GM18867 (cell line): ENCODE measurements at regions not wholly inside any gene's neighbourhood (a gene's known extent, or its start where the extent isn't known, plus 50 kb on each side); places are given as distances from the start of the nearest gene placed in this dataset.

ENCODE experiments used
- ATAC-seq: cut with Tn5 transposase; IDR thresholded peaks from one replicate; pipeline ENCODE4 v1.9.1; 2021; ENCODE audit warnings: mild to moderate bottlenecking, moderate library complexity; ENCODE audit not compliant: unreplicated experiment

DNA sequence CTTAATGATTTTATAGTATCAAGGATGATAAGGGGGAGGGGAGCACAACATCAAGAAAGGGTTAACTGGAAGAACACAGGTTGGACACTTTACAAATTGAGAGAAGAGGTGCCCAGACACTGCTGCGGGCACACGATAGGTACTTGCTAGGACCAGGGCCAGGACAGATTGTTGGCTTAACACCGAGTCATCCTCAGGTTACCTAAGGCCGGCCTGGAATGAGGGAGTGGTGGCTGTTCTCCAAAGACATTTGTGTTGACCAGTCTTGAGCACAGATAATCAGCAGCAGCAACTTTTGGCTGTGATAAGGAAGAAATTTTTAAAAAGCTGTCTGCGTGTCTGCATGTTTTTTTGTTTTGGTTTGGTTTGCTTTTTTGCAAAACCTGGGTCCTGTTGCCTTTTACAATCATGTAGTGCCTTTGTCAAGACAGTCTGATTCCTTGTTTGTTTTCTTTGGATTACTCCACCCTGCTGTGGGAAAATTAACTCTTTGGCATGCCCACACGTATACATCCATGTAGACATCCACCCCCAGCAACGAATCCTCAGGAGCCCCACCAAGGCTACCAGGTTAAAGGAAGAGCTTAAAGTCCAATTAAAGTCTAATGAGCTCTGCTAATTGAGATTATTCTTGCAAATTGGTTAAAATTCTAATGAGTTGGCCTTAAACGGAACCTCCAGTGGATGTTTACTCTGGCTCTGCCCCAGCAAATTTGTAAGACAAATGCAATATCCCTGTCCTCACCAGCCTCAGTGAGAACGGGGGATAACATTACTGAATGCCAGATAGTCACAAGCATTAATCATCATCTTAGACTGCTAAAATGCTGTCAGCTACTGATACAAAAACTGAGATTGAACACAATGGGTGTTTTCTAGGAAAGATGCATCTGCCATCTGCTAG is 382.3 kb downstream of the ACTL7B start:
- ATAC-seq = no peak

DNA sequence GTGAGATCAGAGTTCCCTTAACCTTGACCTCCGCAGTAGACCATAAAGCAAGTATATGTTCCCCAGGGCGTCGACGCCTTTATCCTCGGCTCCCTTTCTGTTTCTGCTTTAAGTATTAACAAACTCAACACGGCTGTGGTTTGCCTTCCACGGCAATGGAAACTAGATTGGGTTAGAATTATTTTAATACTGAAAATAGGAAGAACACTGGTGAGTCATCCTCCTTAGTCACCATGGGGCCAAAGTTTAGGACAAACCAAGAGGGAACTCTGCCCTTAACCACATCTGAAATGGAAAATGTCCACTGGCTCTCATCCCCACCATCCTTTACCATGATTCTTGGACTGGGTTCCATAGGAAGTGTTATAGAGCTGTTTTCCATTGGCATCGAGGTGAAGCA is 386.1 kb downstream of the ACTL7B start:
- no peak for ATAC-seq

DNA sequence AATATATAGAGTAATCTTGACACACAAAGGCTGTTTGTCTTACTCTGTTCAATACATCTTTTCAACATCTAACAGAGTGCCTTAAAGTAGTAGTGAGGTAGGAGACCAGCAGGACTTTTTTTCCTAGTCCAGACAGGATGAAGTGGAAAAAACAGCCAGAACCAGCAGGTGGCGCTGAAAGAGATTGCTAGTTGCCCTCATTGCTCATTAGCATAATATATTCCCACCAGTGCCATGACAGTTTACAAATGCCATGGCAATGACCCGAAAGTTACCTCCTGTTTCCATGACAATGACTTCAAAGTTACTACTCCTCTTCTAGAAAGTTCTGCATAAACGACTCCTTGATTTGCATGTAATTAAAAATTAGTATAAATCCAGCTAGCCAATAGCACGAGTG is 387.4 kb downstream of the ACTL7B start:
- ATAC-seq = peak; percentile 69

DNA sequence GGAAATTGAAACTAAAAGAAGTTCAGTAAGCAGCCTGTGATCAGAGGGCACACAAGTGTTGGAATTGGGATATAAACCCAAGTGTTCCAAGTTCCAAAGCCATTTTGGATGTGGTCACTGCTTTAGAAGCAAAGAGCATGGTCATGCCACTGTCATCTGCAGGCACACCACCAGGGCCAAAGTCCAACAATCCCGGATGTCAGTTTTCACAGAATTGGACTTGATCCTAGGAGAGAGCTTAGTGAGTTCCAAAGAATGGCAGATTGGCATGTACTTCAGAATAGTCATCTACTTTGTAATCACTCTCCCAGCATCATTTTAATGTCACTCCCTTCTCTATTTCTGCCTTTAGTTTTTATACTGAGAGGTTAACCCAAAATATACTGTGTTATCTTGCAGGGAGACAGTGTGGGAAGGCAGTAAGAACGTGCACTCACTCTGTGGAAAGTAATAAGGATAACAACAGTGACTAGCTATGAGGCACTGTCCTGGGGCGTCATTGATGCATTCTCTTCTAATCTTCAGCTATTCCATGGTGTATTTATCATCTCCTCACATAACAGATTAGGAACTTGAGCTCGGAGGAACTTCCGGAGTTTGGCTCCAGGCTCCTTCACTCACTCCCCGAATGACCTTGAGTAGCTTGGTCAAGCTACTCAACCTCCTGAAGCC is 388.0 kb downstream of the ACTL7B start:
- no peak for ATAC-seq

DNA sequence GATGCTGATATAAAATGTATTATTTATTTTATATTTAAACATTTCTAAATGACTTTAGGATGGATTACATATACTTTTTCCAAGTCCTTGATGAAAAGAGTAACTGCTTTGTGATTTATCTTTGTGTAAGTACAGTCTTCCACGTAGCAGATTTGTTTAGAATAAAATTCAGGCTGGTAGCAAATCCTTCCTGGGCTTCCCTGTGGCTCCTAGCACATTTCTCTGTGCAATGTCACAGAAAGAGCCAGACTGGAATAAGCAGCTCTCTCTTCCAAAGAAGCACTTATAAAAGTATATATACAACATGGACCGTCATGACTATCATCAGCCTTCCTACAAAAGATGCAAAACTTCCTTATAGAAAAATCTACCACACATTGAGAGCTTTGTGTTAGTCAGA is 388.6 kb downstream of the ACTL7B start:
- ATAC-seq = no peak

DNA sequence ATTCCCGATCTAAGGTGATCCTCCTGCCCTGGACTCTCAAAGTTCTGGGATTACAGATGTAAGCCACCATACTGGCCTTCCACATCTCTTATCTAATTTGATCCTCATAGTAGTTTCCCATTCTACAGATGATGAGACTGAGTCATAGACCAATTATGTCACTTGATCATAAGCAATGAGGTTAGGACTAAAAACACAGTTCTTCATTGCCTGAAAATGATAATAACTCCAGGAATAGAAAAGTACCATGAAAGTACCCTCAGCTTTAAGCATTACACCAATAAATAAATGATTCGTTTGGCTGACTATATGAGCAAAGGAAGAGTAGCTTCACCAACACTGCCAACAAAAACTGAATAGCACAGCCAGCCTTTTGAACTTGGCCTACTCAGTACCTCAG is 389.5 kb downstream of the ACTL7B start:
- no peak for ATAC-seq

DNA sequence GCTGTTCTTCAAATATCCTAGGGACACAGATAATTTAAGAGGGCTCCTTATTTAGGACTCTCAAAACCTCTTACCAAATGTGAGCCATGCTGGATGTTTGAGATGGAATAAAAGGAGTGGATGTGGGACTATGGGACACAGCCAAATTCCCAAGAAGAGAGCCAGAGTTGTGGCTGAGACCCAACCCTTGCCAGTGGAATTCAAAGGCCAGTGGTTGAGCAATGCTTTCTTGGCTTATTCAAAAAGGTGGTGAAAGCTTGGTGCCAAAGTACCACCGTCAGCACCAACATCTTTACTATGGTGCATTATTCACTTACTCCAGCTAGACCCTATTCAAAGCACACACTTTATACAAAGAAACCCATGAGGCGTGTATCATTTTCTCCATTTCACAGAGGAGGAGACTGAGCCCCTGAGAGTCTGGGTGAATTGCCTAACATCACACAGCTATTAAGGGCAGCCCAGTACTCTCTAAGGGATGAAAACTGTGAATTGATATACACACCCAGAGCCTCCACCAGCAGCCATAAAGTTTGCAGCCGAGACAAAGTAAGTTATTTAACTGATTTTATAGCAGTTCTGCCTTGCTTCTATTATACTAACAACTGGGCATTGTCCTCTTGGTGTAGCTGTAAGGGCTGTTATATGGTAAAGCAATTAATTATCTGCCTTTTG is 391.7 kb downstream of the ACTL7B start:
- no peak for ATAC-seq

DNA sequence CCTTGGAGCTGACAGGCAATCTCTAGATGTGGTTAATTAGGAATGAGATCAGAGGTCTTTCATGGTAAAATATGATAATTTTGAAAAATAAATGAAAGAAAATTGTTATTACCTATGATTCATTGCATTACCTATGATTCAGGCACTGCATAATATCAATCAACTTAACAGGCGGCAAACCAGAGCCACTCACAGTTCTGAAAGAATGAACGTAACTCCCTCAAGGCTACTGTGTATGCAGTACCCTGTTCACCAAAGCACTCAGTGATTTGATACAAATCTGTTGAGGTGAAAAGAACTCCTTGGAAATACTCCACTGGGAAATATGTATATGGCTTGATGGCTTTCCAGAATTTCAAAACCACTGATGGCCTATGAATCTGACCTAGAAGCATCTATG is 398.9 kb downstream of the ACTL7B start:
- ATAC-seq = no peak

DNA sequence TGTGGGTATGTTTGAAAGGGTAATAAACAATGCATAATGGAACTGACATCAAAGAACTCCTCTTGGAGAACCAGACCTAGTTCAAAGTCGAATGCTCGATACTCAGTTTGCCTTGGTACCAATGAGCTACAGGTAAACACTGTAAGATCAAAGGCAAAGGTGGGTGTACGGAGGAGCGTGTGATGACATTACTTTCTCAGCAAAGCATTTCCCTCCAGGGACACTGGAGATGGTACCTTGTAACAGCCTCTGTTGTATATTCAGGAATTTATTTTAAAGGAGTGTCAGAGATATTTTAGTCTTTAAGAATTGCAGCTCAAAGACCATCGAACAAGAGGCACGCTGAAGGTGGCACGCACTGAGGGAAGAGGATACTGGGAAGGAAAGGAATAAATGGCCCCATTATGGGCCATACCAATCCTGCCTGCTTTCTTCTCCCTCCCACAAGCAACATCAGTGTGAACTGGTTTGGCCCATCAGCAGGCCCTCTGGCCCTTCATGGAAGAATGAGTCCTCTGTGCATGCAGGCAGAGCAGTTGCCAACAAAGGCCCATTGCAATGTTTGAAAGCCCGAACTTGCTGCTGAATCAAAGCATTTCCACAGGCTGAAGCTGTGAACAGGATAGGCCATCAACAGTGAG is 410.2 kb downstream of the ACTL7B start:
- no peak for ATAC-seq

DNA sequence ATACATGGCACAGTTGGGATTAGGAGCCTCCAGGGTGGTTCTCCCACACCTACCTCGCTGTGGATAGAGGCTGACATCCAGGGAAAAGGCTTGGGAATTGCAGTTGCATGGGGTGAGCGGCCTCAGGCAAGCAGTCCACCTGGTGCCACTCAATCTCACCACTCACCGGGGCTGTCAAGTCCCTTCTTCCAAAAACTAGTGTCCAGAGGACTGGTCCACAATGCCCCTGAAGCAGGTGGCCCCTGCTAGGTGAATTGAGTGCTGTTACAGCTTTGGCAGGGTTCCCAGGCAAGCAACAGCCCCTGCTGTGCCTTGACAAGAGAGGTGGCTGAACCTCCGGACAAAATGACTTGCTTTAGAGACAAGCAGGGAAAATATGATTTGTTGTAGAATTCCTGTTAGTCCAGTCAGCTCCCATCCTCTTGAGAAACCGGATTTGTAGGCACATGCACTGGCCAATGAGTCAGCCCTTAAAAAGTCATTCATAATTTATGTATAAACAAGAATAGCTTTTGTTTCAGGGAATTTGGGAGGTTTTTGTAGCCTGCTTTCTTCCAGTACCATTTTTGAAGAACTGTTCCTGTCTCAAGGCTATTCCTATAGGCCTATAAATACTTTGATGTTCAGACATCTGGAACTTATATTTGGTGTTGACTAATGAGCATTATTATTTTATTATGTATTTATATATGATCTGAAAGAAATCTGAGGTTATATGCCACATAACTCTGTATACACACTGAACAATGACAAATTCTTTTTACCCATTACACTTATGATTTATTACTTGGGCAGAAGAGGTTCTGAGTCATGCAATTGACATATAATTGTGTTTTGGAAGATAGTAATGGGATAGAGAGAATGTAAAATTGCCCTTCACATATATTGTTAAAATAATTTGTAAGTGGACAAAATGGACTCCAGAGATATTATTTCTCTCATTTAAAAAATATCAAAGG is 411.1 kb downstream of the ACTL7B start:
- no peak for ATAC-seq

DNA sequence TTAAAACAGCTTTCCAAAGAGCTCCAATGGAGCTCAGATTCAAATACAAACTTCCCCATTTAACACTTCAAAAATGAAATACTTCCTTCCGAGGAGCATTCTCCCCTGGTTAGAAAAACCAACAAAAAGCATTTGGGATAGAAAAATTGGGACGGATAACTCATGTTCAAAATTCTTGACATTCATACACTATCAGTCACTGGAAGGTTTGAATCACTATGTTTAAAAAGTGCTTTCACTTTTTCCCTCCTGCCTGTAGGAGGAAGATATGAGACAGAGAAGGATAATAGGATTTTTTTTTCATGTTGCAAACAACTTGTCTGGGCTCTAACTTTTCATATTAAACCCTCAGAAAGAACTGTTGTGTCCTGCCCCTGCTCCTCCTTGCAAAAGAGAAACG is 412.0 kb downstream of the ACTL7B start:
- ATAC-seq = no peak

DNA sequence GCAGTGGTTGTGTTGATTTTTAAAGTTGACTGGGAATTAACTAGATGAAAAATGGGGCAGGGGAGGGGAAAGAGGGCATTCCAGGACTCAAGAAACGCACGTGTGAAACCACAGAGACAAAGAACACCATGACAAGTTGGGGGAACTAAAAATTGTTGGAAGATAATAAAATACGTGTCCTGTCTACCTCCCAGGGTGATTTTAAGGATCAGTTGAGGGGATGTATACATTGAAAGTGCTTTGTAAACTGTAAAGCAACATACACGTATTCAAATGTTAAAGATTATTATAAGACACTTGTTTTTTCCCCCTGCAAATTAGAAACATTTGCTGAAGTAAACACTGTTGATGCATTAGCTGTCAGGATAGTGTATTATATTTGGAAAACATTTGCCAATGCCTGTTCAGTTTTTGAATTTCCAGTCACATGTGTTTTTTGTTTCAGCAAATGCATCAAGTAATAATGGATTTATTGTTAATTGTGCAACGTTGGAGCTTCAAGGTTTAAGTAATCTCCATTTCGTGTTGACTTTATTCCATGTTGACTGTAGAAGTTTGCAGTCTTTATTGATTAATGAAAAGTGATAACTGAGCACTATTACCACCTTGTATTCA is 412.7 kb downstream of the ACTL7B start:
- no peak for ATAC-seq

DNA sequence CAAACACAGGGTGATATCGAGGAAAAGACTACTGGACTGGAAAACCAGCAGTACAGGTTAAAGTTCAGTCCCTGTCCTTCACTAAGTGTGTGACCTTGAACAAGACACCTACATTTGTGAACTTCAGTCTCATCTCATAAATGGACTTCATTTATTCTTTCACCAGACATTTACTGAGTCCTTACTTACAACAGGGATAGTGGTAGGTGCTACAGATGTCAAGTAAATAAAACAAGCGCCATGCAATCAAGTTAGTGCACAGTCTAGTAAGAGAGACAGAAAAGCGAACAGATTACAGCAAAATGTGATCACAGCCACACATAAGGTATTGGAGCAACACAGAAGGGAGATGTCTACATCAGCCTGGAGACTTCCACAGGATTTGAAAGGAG is 413.2 kb downstream of the ACTL7B start:
- ATAC-seq = no peak

DNA sequence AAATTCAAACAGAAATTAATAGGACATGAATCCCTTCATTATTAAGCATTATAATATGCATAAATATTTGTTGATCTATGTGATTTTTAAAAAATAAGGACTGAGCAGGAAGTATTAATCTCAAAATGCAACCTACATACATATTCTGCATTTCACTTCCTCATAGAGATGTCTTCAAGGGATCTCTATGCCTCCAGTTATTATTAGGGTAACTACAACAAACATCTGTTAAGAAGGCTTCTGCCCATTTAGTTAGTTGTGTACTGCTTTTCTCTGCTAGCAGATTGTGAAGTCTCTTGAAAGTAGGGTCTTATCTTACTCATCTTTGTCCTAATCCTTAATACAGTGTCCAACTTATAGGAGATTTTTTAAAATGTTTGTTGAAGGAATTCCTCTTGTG is 414.1 kb downstream of the ACTL7B start:
- ATAC-seq = no peak

DNA sequence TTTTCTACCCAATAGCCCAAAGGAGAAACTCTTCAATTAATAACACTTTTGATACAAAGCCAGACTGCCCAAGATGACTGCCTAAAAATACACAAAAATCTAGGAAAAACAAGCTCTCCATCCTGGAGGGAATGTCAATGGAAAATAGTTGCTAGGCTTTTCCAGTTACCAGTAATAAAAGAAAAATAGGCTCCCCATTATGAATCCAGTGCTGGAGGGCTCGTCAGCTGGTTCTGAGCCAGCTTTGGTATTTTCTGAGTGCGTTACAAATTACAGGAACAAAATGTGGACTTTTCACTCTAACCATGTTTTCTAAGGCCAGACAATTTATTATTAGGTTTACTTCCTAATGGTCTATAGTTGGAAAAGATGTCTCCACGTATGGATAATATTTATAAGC is 414.5 kb downstream of the ACTL7B start:
- ATAC-seq = no peak

DNA sequence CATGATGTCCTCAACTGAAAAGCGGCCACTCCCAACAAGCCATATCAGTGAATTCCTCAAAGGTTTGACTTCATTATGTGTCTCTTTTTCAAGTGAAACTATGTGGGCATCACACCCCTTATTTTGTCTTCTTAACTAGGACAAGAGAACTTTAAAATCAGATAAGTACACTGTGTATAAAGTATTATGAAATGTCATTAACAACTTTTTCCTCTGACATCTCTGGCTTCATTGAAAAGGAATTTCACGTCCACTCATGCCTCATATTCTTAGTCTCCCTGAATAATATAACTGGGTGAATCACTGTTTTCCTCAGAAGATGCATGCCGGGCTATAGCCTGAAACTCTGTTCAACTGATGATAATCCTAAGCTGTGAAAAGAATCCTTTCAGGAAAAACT is 415.8 kb downstream of the ACTL7B start:
- ATAC-seq = no peak

DNA sequence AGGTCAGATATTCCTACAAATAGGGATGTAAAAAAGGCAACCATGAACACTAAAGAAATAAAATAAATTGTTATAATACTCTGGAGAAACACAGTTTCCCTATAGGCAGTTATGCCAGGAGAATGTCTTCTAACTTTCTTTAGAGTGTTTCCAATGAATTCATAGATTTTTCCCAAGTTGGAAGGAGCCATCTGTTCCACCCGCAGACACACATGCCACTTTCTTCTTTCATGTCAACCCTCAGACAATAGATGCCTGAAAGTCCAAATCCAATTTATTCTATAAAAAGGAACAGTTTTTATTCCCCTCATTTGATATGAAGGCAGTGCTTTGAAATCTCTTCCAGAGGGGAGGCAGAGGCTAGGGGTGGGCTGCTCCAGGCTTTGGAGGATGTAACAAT is 418.1 kb downstream of the ACTL7B start:
- no peak for ATAC-seq

DNA sequence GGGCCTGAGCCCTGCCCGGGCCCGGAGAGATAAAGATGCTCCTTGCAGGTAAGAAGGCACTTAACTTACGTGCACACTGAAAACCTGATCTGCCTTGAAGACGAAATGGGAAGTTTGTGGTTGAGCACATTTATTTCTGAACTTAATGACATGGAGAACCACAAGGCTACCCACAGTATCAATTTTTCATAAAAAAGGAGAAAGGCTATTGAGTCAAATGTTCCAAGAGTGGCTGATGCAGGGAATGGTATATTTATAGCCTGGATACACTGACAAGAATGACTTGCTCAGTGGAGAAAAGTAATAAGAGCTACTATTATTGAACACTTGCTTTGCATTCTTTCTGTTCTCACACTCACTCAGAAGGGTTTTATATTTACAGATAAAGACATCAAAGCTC is 419.3 kb downstream of the ACTL7B start:
- ATAC-seq = no peak

DNA sequence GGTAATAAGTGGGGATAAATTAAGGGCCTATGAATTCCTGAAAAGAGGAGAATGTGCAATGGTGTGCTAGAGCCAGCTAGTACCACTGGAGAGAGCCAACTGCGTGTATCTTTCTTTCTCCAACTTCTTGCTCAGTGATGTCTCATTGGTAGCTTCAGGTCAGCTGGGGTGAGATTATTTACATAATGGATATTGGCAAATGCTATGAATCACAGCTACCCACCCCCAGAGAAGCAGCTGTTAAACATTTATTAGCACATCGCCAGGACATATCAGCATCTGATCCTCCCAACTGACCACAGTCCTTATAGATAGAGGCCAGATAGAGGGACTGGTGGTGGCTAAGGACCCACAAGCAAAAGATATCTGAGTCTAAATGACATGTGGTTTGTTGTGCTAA is 421.3 kb downstream of the ACTL7B start:
- ATAC-seq = no peak

DNA sequence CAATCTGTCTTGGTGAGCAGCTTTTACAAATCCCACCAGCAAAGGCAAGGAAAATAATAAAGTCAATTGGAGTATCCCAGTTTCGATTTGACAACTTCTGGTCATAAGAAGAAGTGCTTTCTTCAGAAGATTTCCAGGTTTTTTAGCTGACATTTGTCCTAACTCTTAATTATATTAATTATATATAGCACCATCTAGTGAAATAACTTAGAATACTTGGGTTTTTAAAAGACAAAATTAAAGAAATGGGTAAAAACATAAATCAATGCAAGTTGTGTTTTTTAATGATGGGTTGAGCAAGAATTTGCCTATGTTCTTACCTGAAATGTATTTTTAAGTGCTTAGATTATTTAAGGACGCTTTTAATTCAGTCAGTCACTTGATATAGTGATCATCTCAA is 421.8 kb downstream of the ACTL7B start:
- ATAC-seq = no peak
